Glutamatergic neuron (in vitro differentiated cells): ENCODE measurements at regions not wholly inside any gene's neighbourhood (a gene's known extent, or its start where the extent isn't known, plus 50 kb on each side); places are given as distances from the start of the nearest gene placed in this dataset.
A peak's percentile ranks its signal among the peaks of the same experiment; 100 is the strongest.

Experiments
- DNase-seq: peaks from one replicate; pipeline ENCODE4 v3.0.0; 2022
- H3K27ac Mint-ChIP-seq: one replicate; pipeline ENCODE4 v1.8.0; 2020; ENCODE audit warnings: mild to moderate bottlenecking, mixed read lengths, inconsistent platforms; ENCODE audit not compliant: unreplicated experiment
- H3K27me3 Mint-ChIP-seq: one replicate; pipeline ENCODE4 v1.8.0; 2020; ENCODE audit warnings: mild to moderate bottlenecking, moderate library complexity, mixed read lengths, inconsistent platforms; ENCODE audit not compliant: unreplicated experiment
- H3K36me3 Mint-ChIP-seq: one replicate; pipeline ENCODE4 v1.8.0; 2020; ENCODE audit warnings: mild to moderate bottlenecking, mixed read lengths, inconsistent platforms; ENCODE audit not compliant: unreplicated experiment
- H3K4me1 Mint-ChIP-seq: one replicate; pipeline ENCODE4 v1.8.0; 2020; ENCODE audit warnings: mild to moderate bottlenecking, low read depth, mixed read lengths, inconsistent platforms; ENCODE audit not compliant: unreplicated experiment
- H3K4me3 Mint-ChIP-seq: one replicate; pipeline ENCODE4 v1.8.0; 2020; ENCODE audit warnings: mild to moderate bottlenecking, mixed read lengths, inconsistent platforms; ENCODE audit not compliant: unreplicated experiment
- H3K9me3 Mint-ChIP-seq: one replicate; pipeline ENCODE4 v1.8.0; 2020; ENCODE audit warnings: mild to moderate bottlenecking, moderate library complexity, mixed read lengths, inconsistent platforms; ENCODE audit not compliant: unreplicated experiment
- CTCF ChIP-seq: fragments of 200-600 bp; sonication (generic); IDR thresholded peaks from one replicate; pipeline ENCODE4 v1.5.0; 2021; ENCODE audit not compliant: partially characterized antibody, unreplicated experiment

DNA sequence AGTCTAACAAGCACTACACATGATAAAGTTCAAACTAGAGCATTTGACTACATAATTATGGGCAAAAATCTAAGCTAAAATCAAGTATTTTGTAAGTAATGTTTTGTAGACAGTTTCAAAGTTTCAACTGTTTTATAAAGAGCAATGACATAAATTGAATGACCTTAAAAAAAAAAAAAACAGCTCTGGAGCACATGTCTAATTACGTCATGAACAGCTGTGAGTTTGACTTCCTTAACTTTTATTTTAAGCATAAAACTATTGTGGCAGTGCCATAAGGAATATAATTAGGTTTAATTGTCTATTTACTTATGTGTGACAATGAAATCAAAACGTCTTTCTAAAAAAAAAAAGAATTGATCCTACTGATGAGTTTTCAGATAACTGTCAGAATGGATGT, 272.5 kb upstream of the LRRC7 start:
- no peak overlapping the region for H3K27ac Mint-ChIP-seq
- no peak overlapping the region for H3K4me3 Mint-ChIP-seq
- H3K4me1 Mint-ChIP-seq: no peaks in the 10 kb centered on the region
- no peaks in the 10 kb centered on the region for H3K27me3 Mint-ChIP-seq
- no peaks in the 10 kb centered on the region for H3K36me3 Mint-ChIP-seq
- TF ChIP-seq CTCF: no peak
- DNase-seq: no peak
- H3K9me3 Mint-ChIP-seq: no peaks in the 10 kb centered on the region

- Mint-ChIP-seq H3K4me3 (no peak overlapping the region), H3K27ac (no peak overlapping the region), H3K4me1 (no peaks in the 10 kb centered on the region), H3K9me3 (peaks cover 4% of the 10 kb centered on the region), H3K36me3 (no peaks in the 10 kb centered on the region), H3K27me3 (peaks cover 1% of the 10 kb centered on the region)
- no peak for DNase-seq
- TF ChIP-seq CTCF: no peak
Observed at GRCh38 chr1:69305621-69306020, 262.1 kb upstream of the LRRC7 start.

- Mint-ChIP-seq H3K27me3 (no peaks in the 10 kb centered on the region), H3K9me3 (peaks cover 11% of the 10 kb centered on the region), H3K4me3 (no peak overlapping the region), H3K4me1 (peaks cover 3% of the 10 kb centered on the region), H3K36me3 (peaks cover 13% of the 10 kb centered on the region), H3K27ac (no peak overlapping the region)
- TF ChIP-seq CTCF: no peak
- DNase-seq: no peak
Observed at GRCh38 chr1:69312055-69312732, 255.5 kb upstream of the LRRC7 start.

- no peak overlapping the region for H3K27ac Mint-ChIP-seq
- peaks cover 3% of the 10 kb centered on the region for H3K4me1 Mint-ChIP-seq
- TF ChIP-seq CTCF: no peak
- peaks cover 13% of the 10 kb centered on the region for H3K36me3 Mint-ChIP-seq
- DNase-seq: no peak
- no peak overlapping the region for H3K4me3 Mint-ChIP-seq
- H3K27me3 Mint-ChIP-seq: no peaks in the 10 kb centered on the region
- peaks cover 8% of the 10 kb centered on the region for H3K9me3 Mint-ChIP-seq
Observed at GRCh38 chr1:69313118-69313517, 254.6 kb upstream of the LRRC7 start.

GRCh38 chr1:69315416-69315815, 252.3 kb upstream of the LRRC7 start:
- Mint-ChIP-seq H3K36me3 (peaks cover 13% of the 10 kb centered on the region), H3K27ac (peak overlapping the region; percentile 81), H3K4me1 (peaks cover 3% of the 10 kb centered on the region), H3K4me3 (no peak overlapping the region), H3K27me3 (no peaks in the 10 kb centered on the region), H3K9me3 (peaks cover 8% of the 10 kb centered on the region)
- no peak for TF ChIP-seq CTCF
- DNase-seq: no peak
